VCaP (cell line): ENCODE measurements at regions not wholly inside any gene's neighbourhood (a gene's known extent, or its start where the extent isn't known, plus 50 kb on each side); places are given as distances from the start of the nearest gene placed in this dataset.

Experiments
- H3K27ac ChIP-seq: fragments of 450-650 bp; 2 replicates; pipeline ENCODE4 v1.5.1; 2017
- CTCF ChIP-seq: fragments of 450-650 bp; conservative IDR thresholded peaks from 2 replicates; pipeline ENCODE4 v1.5.1; 2017; ENCODE audit warnings: mild to moderate bottlenecking, moderate library complexity

GRCh38 chr1:164480285-164480907 lies 78.6 kb upstream of the PBX1 start:
- H3K27ac ChIP-seq: no peak overlapping the region
- TF ChIP-seq CTCF: no peak

- TF ChIP-seq CTCF: no peak
Measured at GRCh38 chr1:164495905-164496304, 63.1 kb upstream of the PBX1 start.

GRCh38 chr1:164498792-164499191 lies 60.2 kb upstream of the PBX1 start:
- TF ChIP-seq CTCF: no peak
- H3K27ac ChIP-seq: no peak overlapping the region

More at GRCh38 chr1:164495905-164496304, 63.1 kb upstream of the PBX1 start:
- H3K27ac ChIP-seq: no peak overlapping the region

- no peak overlapping the region for H3K27ac ChIP-seq
- TF ChIP-seq CTCF: no peak
Measured at GRCh38 chr1:164504749-164505148, 54.2 kb upstream of the PBX1 start.
